NT2/D1 (cell line): ENCODE measurements at regions not wholly inside any gene's neighbourhood (a gene's known extent, or its start where the extent isn't known, plus 50 kb on each side); places are given as distances from the start of the nearest gene placed in this dataset.

Experiments
- DNase-seq: peaks from one replicate; pipeline ENCODE4 v3.0.0-alpha.2; 2011; ENCODE audit warnings: low read depth, low spot score
- H3K27me3 ChIP-seq: 2 replicates; pipeline ENCODE4 v1.6.0; 2011; ENCODE audit warnings: mild to moderate bottlenecking; ENCODE audit not compliant: insufficient read length, insufficient read depth
- H3K36me3 ChIP-seq: 2 replicates; pipeline ENCODE4 v1.6.1; 2011; ENCODE audit warnings: mild to moderate bottlenecking, low read length, mixed read lengths; ENCODE audit not compliant: insufficient read depth, insufficient read length
- H3K4me1 ChIP-seq: 2 replicates; pipeline ENCODE4 v1.5.1; 2011; ENCODE audit not compliant: insufficient read depth, insufficient read length
- H3K4me3 ChIP-seq: 2 replicates; pipeline ENCODE4 v1.5.1; 2011; ENCODE audit warnings: low read depth; ENCODE audit not compliant: insufficient read length
- H3K9ac ChIP-seq: 2 replicates; pipeline ENCODE4 v1.6.0; 2011; ENCODE audit warnings: low read depth; ENCODE audit not compliant: insufficient read length
- H3K9me3 ChIP-seq: 2 replicates; pipeline ENCODE4 v1.5.1; 2011; ENCODE audit warnings: mild to moderate bottlenecking, low read length; ENCODE audit not compliant: insufficient read depth
- SUZ12 ChIP-seq: IDR thresholded peaks from 2 replicates; pipeline ENCODE4 v1.6.1; 2011; ENCODE audit not compliant: insufficient read length, insufficient read depth; ENCODE audit errors: extremely low read depth
- YY1 ChIP-seq: IDR thresholded peaks from 2 replicates; pipeline ENCODE4 v1.6.1; 2011; ENCODE audit not compliant: insufficient read length, insufficient read depth
- ZNF274 ChIP-seq: IDR thresholded peaks from 2 replicates; pipeline ENCODE4 v1.6.1; 2011; ENCODE audit warnings: mild to moderate bottlenecking, low read depth, low read length

DNA sequence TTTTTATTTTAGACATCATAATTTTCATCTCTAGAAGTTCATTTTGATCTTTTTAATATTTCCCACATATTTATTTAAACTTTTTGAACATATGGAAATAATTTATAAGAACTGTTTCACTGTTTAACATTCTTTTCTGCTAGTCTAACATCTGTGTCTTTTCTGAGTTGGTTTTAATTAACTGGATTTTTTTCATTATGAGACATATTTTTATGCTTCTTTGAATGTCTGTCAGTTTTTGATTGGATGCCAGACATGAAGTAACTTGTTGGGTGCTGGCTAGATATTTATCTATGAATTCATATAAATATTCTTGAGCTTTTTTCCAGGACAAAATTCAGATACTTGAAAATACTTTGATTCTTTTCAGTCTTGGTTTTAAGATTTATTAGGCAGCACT lies 317.8 kb upstream of the NCAM1 start:
- no peak for DNase-seq
- TF ChIP-seq YY1 (no peak), ZNF274 (no peak), SUZ12 (no peak)
- Histone ChIP-seq H3K27me3 (no peaks in the 10 kb centered on the region), H3K9ac (no peak overlapping the region), H3K4me3 (no peak overlapping the region), H3K36me3 (no peaks in the 10 kb centered on the region), H3K9me3 (peaks cover 17% of the 10 kb centered on the region), H3K4me1 (no peaks in the 10 kb centered on the region)

DNA sequence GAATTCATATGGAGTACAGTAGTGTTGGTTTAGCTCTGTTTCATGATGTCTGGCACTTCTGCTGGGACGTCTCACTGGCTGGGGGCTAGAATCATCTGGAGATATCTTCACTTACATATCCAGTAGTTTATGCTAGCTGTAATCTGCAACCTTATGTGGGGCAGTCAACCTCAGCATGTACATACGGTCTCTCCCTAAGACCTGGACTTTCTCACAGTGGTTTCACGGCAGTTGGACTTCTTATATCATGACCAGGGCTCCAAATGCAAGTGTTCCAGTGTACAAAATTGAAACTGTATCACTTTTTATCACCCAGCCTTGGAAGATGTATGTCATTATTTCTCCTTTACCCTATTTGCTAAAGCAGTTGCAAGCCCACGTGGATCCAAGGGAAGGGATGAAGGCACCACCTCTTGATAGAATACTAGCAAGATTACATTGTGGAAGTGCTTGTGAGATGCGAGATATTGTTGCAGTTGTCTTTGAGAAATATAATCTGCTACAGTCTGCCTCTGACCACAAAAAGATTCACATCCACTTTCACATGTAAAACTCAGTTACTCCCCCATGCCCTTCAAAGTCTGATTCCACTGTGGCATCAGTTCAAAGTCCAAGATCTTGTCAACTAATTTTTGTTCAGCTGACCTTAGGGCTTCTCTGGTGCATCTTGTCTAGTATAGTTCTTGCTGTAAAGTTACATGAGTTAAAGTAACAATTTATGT lies 316.6 kb upstream of the NCAM1 start:
- DNase-seq: no peak
- peaks cover 6% of the 10 kb centered on the region for H3K9me3 ChIP-seq
- TF ChIP-seq YY1: no peak
- TF ChIP-seq SUZ12: no peak
- no peak for TF ChIP-seq ZNF274
- H3K4me1 ChIP-seq: no peaks in the 10 kb centered on the region
- H3K36me3 ChIP-seq: no peaks in the 10 kb centered on the region
- no peak overlapping the region for H3K4me3 ChIP-seq
- H3K27me3 ChIP-seq: no peaks in the 10 kb centered on the region
- H3K9ac ChIP-seq: no peak overlapping the region

DNA sequence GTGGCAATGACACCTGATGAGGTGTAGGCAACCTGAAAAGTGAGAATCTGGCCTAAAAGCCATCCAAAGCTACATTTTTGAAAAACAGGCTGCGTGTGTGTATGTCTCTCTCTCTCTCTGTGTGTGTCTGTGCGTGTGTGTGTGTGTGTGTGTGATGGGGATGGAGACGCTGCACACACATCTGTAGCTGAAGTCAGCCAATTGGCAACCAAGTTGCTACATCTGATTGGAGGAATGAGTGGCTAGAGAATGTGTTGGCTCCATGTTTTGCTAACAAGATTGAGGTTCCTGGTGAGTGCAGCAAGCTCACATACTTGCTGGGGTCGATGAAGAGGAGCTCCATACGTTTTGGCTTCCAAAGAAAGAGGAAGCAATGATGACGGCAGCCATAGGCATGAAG lies 311.4 kb upstream of the NCAM1 start:
- TF ChIP-seq SUZ12 (no peak), YY1 (no peak), ZNF274 (no peak)

DNA sequence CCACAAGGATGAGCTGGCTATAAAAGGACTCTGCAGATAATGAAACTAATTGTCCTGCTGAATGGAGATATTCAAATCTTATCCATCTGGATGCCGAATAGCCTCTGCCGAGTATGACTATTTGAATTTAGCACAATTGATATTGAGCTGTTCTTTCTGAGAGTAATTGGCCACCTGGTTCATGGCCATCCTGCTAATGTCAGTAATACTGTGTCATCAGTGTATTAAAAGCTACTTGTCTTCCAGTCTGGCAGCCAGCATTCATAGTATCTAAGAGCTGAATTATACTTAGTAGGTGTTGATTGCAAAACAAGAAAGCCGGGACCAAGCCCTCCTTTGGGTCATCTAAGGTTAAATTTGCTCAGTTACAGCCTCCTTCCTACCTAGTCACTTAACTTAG lies 310.7 kb upstream of the NCAM1 start:
- H3K36me3 ChIP-seq: no peaks in the 10 kb centered on the region
- H3K4me3 ChIP-seq: no peak overlapping the region
- peaks cover 3% of the 10 kb centered on the region for H3K4me1 ChIP-seq
- TF ChIP-seq YY1 (no peak), SUZ12 (no peak), ZNF274 (no peak)
- H3K9ac ChIP-seq: no peak overlapping the region
- DNase-seq: no peak
- H3K9me3 ChIP-seq: no peaks in the 10 kb centered on the region
- no peaks in the 10 kb centered on the region for H3K27me3 ChIP-seq

More for the DNA sequence above, 311.4 kb upstream of the NCAM1 start:
- DNase-seq: no peak
- Histone ChIP-seq H3K4me1 (peaks cover 3% of the 10 kb centered on the region), H3K36me3 (no peaks in the 10 kb centered on the region), H3K4me3 (no peak overlapping the region), H3K27me3 (no peaks in the 10 kb centered on the region), H3K9me3 (no peaks in the 10 kb centered on the region), H3K9ac (no peak overlapping the region)

DNA sequence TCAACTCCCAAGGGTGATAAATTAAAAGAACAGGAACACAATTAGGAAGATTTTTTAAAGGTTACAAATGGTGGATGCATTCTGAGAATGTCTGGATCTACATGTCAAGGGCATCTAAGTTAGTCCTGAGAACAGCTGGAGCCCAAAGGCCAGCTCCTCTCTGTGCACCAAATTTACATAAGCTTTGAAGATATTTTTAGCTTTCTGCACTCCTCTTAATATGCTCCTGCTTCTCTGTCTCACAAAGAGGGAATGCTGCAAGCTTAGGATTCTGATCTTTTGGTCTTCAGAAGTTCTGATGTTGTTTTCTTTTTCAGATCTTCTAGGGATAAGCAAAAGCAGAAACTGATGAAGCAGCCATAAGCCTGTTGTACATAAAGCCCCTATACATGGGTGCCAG lies 309.8 kb upstream of the NCAM1 start:
- H3K4me1 ChIP-seq: peaks cover 3% of the 10 kb centered on the region
- DNase-seq: no peak
- H3K9me3 ChIP-seq: no peaks in the 10 kb centered on the region
- TF ChIP-seq YY1: no peak
- TF ChIP-seq SUZ12: no peak
- TF ChIP-seq ZNF274: no peak
- H3K4me3 ChIP-seq: no peak overlapping the region
- no peaks in the 10 kb centered on the region for H3K27me3 ChIP-seq
- no peak overlapping the region for H3K9ac ChIP-seq
- H3K36me3 ChIP-seq: no peaks in the 10 kb centered on the region

DNA sequence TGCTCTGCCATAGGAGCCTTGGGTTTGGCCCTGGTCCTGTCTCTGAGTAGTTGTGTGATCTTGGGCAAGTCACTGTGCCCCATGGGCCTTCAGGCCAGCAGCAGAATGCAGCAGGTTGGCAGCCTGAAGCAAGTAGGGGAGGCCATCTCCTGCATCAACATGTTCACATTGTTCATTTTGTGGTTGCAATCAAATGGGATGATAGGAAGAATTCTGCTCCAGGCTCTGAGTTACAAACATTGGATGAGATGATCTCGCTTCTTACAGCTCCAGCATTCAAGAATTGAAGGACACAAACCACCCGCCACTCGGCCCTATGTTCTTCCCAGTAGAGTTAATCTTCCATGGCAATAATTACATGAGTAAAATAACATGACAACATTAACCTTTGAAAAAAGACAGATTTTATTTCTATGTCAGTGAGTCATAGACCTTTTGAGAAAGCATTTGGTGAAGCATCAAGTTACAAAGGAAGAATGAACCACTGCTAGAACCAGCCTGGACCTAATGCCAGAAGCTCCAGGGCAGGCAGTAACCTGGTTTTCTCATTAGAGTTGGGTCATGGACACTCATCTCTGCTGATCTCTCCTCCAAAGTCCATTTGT lies 308.3 kb upstream of the NCAM1 start:
- H3K9me3 ChIP-seq: no peaks in the 10 kb centered on the region

GRCh38 chr11:112655371-112655770 lies 305.8 kb upstream of the NCAM1 start:
- DNase-seq: no peak
- H3K9me3 ChIP-seq: no peaks in the 10 kb centered on the region
- H3K4me3 ChIP-seq: no peak overlapping the region
- H3K36me3 ChIP-seq: no peaks in the 10 kb centered on the region
- TF ChIP-seq YY1: no peak
- peaks cover 3% of the 10 kb centered on the region for H3K4me1 ChIP-seq
- H3K9ac ChIP-seq: no peak overlapping the region
- H3K27me3 ChIP-seq: no peaks in the 10 kb centered on the region

More for the DNA sequence above, 308.3 kb upstream of the NCAM1 start:
- no peak overlapping the region for H3K9ac ChIP-seq
- no peaks in the 10 kb centered on the region for H3K27me3 ChIP-seq
- DNase-seq: no peak
- H3K4me1 ChIP-seq: peaks cover 3% of the 10 kb centered on the region
- no peak overlapping the region for H3K4me3 ChIP-seq
- H3K36me3 ChIP-seq: no peaks in the 10 kb centered on the region
- TF ChIP-seq SUZ12 (no peak), ZNF274 (no peak), YY1 (no peak)
